H1 (cell line): ENCODE measurements at regions not wholly inside any gene's neighbourhood (a gene's known extent, or its start where the extent isn't known, plus 50 kb on each side); places are given as distances from the start of the nearest gene placed in this dataset.

ENCODE experiments used
- EP300 ChIP-seq, 2 experiments: IDR thresholded peaks; 1 replicate in 1 of 2; 2 replicates in 1 of 2; pipeline ENCODE4 v1.6.1; 2011 to 2012; ENCODE audit warnings: low read depth in 2 of 2, low read length in 2 of 2, mild to moderate bottlenecking in 2 of 2, borderline replicate concordance in 1 of 2, inconsistent platforms in 1 of 2, moderate library complexity in 1 of 2
- EZH2 ChIP-seq: fragments of 200-600 bp; sonication (generic); IDR thresholded peaks from 2 replicates; pipeline ENCODE4 v1.7.1; 2012; ENCODE audit warnings: low read depth, mild to moderate bottlenecking, moderate library complexity, low read length, inconsistent platforms; ENCODE audit not compliant: severe bottlenecking
- POLR2A ChIP-seq, 2 experiments: IDR thresholded peaks; 1 replicate in 1 of 2; 2 replicates in 1 of 2; pipeline ENCODE4 v1.6.1; 2011; ENCODE audit warnings: low read depth in 2 of 2, low read length in 2 of 2, mild to moderate bottlenecking in 2 of 2; ENCODE audit errors: control extremely low read depth in 1 of 2
- SIX5 ChIP-seq: IDR thresholded peaks from 2 replicates; pipeline ENCODE4 v1.6.1; 2011; ENCODE audit warnings: mild to moderate bottlenecking, low read depth, low read length
- SP4 ChIP-seq: IDR thresholded peaks from 2 replicates; pipeline ENCODE4 v1.6.1; 2012; ENCODE audit warnings: low read length, inconsistent platforms
- TF ChIP-seq, protein P1 (sequence below), 3 experiments: IDR thresholded peaks; 1 replicate in 2 of 3; 2 replicates in 1 of 3; pipeline versions ENCODE4 v1.5.1 to v1.6.1; 2011; ENCODE audit warnings: low read length in 3 of 3, mild to moderate bottlenecking in 3 of 3, inconsistent platforms in 2 of 3, low read depth in 1 of 3, moderate library complexity in 1 of 3; ENCODE audit not compliant: insufficient read depth in 1 of 3; ENCODE audit errors: control extremely low read depth in 1 of 3
- TF ChIP-seq, protein P2 (sequence below): IDR thresholded peaks from 2 replicates; pipeline ENCODE4 v1.6.1; 2011; ENCODE audit warnings: low read length, improper control_type of control experiment

DNA sequence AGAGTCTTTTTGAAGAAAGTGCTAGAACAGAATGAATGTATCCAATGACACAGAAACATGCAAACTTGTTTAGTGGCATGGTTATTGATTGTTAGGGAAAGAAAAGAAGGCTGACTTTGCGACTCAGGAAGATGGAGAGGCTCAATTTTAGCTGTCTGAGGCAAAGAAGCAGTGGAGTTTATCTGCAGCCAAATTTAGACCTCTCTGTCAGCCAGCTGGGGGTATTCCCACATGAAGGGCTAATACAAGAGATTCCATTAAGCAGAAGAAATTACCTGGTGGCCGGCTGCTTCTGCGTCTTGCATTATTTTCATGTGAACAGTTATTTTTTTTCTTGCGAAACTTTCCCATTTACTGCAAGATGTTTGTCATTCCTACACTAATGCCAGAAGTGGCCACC, 240.2 kb upstream of the NBEA start:
- TF ChIP-seq, protein P1, sequence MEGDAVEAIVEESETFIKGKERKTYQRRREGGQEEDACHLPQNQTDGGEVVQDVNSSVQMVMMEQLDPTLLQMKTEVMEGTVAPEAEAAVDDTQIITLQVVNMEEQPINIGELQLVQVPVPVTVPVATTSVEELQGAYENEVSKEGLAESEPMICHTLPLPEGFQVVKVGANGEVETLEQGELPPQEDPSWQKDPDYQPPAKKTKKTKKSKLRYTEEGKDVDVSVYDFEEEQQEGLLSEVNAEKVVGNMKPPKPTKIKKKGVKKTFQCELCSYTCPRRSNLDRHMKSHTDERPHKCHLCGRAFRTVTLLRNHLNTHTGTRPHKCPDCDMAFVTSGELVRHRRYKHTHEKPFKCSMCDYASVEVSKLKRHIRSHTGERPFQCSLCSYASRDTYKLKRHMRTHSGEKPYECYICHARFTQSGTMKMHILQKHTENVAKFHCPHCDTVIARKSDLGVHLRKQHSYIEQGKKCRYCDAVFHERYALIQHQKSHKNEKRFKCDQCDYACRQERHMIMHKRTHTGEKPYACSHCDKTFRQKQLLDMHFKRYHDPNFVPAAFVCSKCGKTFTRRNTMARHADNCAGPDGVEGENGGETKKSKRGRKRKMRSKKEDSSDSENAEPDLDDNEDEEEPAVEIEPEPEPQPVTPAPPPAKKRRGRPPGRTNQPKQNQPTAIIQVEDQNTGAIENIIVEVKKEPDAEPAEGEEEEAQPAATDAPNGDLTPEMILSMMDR (IDR thresholded peaks at IDR 0.05; ENCODE audit: control extremely low read depth in 1 of 3, insufficient read depth in 1 of 3, low read depth in 1 of 3, low read length in 3 of 3), result no peak
- no peak for TF ChIP-seq EZH2
- no peak for TF ChIP-seq SP4
- TF ChIP-seq POLR2A (IDR thresholded peaks at IDR 0.05; ENCODE audit: control extremely low read depth in 1 of 2, low read depth in 2 of 2, low read length in 2 of 2), result no peak
- TF ChIP-seq EP300 (IDR thresholded peaks at IDR 0.05; ENCODE audit: borderline replicate concordance in 1 of 2, low read depth in 2 of 2, low read length in 2 of 2), result no peak
- TF ChIP-seq, protein P2, sequence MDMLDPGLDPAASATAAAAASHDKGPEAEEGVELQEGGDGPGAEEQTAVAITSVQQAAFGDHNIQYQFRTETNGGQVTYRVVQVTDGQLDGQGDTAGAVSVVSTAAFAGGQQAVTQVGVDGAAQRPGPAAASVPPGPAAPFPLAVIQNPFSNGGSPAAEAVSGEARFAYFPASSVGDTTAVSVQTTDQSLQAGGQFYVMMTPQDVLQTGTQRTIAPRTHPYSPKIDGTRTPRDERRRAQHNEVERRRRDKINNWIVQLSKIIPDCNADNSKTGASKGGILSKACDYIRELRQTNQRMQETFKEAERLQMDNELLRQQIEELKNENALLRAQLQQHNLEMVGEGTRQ, result no peak
- TF ChIP-seq SIX5, result no peak
